ENCODE measurements at regions not wholly inside any gene's neighbourhood (a gene's known extent, or its start where the extent isn't known, plus 50 kb on each side); places are given as distances from the start of the nearest gene placed in this dataset.

DNA sequence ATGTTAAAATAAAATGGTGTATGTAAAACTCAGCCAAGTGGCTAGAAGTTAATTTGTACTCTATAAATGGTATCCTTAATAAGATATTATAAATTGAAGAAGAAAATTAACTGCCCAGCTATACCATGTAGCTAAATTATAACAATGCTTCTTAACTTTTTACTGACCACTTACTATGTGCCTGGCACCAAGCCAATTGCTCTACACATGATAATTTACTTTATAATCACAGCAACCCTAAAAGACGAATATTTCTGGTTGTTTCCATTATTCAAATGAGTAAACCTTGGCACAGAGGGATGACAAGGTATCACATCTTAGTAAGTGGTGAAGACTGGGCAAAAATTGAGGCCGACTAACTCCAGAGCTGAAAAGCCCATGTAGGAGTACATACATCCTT lies 1506.6 kb downstream of the PCDH7 start (continued):
- TF ChIP-seq GLIS3 (CRISPR knock-in tag; IDR thresholded peaks at IDR 0.05) (no peak), ZNF565 (CRISPR knock-in tag; conservative IDR thresholded peaks at IDR 0.05; ENCODE audit: low read depth) (no peak), ZFP3 (CRISPR knock-in tag; IDR thresholded peaks at IDR 0.05) (no peak), BACH2 (CRISPR knock-in tag; IDR thresholded peaks at IDR 0.05; ENCODE audit: borderline replicate concordance) (no peak)

DNA sequence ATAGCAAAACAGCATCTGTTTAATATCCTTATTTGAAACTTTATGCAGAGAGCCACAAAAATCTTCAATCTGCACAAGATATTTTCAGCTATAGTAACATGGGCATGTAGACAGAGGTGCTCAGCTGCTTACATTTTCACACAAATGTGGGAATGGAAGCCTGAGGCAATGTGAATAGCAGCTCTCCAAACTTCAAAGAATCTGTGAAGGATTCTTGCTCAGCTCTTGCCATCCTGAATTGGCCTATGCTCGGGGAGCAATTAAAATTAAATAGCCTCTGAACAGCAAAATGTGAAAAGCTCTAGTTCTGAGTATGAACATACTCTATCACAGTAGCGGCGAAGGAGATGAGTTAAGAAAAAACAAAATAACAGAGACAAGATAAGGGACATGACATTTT lies 1523.8 kb downstream of the PCDH7 start:
- TF ChIP-seq ARNTL (CRISPR knock-in tag; IDR thresholded peaks at IDR 0.05; ENCODE audit: borderline replicate concordance, low read depth), result no peak
- no peak for ATAC-seq

DNA sequence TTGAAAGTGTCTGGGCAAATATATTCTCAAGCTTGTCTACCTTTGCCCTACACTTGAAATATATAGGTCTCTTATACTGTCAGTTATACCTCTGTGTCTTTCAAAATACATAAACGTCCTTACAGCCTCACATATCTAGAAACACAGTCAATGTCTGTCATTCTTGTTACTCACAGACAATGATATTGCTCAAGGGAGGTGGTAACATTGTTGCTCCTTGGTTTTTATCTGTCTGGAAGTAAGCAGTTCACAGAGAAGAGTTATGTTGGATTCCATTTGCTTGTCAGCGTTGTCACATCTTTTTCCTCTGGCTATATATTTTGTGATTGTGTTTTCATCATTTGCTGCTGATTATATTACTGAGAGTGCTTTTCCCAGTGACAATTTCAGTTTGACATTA lies 1528.9 kb downstream of the PCDH7 start:
- ATAC-seq, result no peak
- TF ChIP-seq ZFP30 (CRISPR knock-in tag; IDR thresholded peaks at IDR 0.05), result no peak
- no peak for TF ChIP-seq CSDC2 (CRISPR knock-in tag; IDR thresholded peaks at IDR 0.05)
- TF ChIP-seq, protein P1, sequence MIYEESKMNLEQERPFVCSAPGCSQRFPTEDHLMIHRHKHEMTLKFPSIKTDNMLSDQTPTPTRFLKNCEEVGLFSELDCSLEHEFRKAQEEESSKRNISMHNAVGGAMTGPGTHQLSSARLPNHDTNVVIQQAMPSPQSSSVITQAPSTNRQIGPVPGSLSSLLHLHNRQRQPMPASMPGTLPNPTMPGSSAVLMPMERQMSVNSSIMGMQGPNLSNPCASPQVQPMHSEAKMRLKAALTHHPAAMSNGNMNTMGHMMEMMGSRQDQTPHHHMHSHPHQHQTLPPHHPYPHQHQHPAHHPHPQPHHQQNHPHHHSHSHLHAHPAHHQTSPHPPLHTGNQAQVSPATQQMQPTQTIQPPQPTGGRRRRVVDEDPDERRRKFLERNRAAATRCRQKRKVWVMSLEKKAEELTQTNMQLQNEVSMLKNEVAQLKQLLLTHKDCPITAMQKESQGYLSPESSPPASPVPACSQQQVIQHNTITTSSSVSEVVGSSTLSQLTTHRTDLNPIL (CRISPR knock-in tag; IDR thresholded peaks at IDR 0.05; ENCODE audit: low read depth), result no peak
- TF ChIP-seq GLIS3 (CRISPR knock-in tag; IDR thresholded peaks at IDR 0.05), result no peak
- no peak for TF ChIP-seq OSR1 (CRISPR knock-in tag; IDR thresholded peaks at IDR 0.05)
- no peak for TF ChIP-seq BACH2 (CRISPR knock-in tag; IDR thresholded peaks at IDR 0.05; ENCODE audit: borderline replicate concordance)
- no peak for TF ChIP-seq ZNF70 (CRISPR knock-in tag; IDR thresholded peaks at IDR 0.05)
- no peak for TF ChIP-seq SNAI2 (CRISPR knock-in tag; IDR thresholded peaks at IDR 0.05)
- TF ChIP-seq PPARA (CRISPR knock-in tag; IDR thresholded peaks at IDR 0.05; ENCODE audit: borderline replicate concordance), result no peak
- no peak for TF ChIP-seq TCF4 (CRISPR knock-in tag; IDR thresholded peaks at IDR 0.05; ENCODE audit: borderline replicate concordance)
- TF ChIP-seq, protein P2, sequence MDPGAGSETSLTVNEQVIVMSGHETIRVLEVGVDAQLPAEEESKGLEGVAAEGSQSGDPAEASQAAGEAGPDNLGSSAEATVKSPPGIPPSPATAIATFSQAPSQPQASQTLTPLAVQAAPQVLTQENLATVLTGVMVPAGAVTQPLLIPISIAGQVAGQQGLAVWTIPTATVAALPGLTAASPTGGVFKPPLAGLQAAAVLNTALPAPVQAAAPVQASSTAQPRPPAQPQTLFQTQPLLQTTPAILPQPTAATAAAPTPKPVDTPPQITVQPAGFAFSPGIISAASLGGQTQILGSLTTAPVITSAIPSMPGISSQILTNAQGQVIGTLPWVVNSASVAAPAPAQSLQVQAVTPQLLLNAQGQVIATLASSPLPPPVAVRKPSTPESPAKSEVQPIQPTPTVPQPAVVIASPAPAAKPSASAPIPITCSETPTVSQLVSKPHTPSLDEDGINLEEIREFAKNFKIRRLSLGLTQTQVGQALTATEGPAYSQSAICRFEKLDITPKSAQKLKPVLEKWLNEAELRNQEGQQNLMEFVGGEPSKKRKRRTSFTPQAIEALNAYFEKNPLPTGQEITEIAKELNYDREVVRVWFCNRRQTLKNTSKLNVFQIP (CRISPR knock-in tag; IDR thresholded peaks at IDR 0.05; ENCODE audit: borderline replicate concordance, low read depth), result no peak
- TF ChIP-seq RARB (CRISPR knock-in tag; IDR thresholded peaks at IDR 0.05), result no peak
- TF ChIP-seq ISL1 (CRISPR knock-in tag; IDR thresholded peaks at IDR 0.05), result no peak
- TF ChIP-seq ESRRG (CRISPR knock-in tag; IDR thresholded peaks at IDR 0.05), result no peak
- TF ChIP-seq ARNTL (CRISPR knock-in tag; IDR thresholded peaks at IDR 0.05; ENCODE audit: borderline replicate concordance, low read depth), result no peak
- TF ChIP-seq, protein P3, sequence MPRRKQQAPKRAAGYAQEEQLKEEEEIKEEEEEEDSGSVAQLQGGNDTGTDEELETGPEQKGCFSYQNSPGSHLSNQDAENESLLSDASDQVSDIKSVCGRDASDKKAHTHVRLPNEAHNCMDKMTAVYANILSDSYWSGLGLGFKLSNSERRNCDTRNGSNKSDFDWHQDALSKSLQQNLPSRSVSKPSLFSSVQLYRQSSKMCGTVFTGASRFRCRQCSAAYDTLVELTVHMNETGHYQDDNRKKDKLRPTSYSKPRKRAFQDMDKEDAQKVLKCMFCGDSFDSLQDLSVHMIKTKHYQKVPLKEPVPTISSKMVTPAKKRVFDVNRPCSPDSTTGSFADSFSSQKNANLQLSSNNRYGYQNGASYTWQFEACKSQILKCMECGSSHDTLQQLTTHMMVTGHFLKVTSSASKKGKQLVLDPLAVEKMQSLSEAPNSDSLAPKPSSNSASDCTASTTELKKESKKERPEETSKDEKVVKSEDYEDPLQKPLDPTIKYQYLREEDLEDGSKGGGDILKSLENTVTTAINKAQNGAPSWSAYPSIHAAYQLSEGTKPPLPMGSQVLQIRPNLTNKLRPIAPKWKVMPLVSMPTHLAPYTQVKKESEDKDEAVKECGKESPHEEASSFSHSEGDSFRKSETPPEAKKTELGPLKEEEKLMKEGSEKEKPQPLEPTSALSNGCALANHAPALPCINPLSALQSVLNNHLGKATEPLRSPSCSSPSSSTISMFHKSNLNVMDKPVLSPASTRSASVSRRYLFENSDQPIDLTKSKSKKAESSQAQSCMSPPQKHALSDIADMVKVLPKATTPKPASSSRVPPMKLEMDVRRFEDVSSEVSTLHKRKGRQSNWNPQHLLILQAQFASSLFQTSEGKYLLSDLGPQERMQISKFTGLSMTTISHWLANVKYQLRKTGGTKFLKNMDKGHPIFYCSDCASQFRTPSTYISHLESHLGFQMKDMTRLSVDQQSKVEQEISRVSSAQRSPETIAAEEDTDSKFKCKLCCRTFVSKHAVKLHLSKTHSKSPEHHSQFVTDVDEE (CRISPR knock-in tag; IDR thresholded peaks at IDR 0.05), result no peak
- no peak for TF ChIP-seq TOX (CRISPR knock-in tag; IDR thresholded peaks at IDR 0.05; ENCODE audit: borderline replicate concordance)
- TF ChIP-seq, protein P4, sequence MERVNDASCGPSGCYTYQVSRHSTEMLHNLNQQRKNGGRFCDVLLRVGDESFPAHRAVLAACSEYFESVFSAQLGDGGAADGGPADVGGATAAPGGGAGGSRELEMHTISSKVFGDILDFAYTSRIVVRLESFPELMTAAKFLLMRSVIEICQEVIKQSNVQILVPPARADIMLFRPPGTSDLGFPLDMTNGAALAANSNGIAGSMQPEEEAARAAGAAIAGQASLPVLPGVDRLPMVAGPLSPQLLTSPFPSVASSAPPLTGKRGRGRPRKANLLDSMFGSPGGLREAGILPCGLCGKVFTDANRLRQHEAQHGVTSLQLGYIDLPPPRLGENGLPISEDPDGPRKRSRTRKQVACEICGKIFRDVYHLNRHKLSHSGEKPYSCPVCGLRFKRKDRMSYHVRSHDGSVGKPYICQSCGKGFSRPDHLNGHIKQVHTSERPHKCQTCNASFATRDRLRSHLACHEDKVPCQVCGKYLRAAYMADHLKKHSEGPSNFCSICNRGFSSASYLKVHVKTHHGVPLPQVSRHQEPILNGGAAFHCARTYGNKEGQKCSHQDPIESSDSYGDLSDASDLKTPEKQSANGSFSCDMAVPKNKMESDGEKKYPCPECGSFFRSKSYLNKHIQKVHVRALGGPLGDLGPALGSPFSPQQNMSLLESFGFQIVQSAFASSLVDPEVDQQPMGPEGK (CRISPR knock-in tag; IDR thresholded peaks at IDR 0.05; ENCODE audit: borderline replicate concordance), result no peak
- no peak for TF ChIP-seq ZNF8 (CRISPR knock-in tag; IDR thresholded peaks at IDR 0.05)
- TF ChIP-seq, protein P5, sequence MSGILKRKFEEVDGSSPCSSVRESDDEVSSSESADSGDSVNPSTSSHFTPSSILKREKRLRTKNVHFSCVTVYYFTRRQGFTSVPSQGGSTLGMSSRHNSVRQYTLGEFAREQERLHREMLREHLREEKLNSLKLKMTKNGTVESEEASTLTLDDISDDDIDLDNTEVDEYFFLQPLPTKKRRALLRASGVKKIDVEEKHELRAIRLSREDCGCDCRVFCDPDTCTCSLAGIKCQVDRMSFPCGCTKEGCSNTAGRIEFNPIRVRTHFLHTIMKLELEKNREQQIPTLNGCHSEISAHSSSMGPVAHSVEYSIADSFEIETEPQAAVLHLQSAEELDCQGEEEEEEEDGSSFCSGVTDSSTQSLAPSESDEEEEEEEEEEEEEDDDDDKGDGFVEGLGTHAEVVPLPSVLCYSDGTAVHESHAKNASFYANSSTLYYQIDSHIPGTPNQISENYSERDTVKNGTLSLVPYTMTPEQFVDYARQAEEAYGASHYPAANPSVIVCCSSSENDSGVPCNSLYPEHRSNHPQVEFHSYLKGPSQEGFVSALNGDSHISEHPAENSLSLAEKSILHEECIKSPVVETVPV (CRISPR knock-in tag; IDR thresholded peaks at IDR 0.05), result no peak

All from SK-N-SH treated with all-trans-retinoic acid at 6 μM for 48 hours (cell line).